ENCODE measurements at regions not wholly inside any gene's neighbourhood (a gene's known extent, or its start where the extent isn't known, plus 50 kb on each side); places are given as distances from the start of the nearest gene placed in this dataset.

GRCh38 chr10:62554632-62555199 is 180.5 kb downstream of the ZNF365 start:
- TF ChIP-seq POLR2A (IDR thresholded peaks at IDR 0.05) (no peak), POLR2AphosphoS5 (IDR thresholded peaks at IDR 0.05) (no peak), CTCF (IDR thresholded peaks at IDR 0.05) (no peak)
- Histone ChIP-seq H3K36me3 (no peaks in the 10 kb centered on the region), H3K9me3 (no peaks in the 10 kb centered on the region), H3K27ac (no peak overlapping the region), H3K4me1 (peaks cover 0 to 4% of the 10 kb centered on the region in 2 donors), H3K4me3 (no peak overlapping the region), H3K27me3 (no peaks in the 10 kb centered on the region)
- intact Hi-C loops (cut with DNase I; ENCODE audit: low total_unique reads): no loop called here
- no peak for DNase-seq (ENCODE audit: low spot score in 2 of 2)

- peak overlapping the region; percentile 69 to 82 for H3K27ac ChIP-seq
- peaks cover 0 to 6% of the 10 kb centered on the region in 2 donors for H3K4me1 ChIP-seq
- no peak overlapping the region for H3K4me3 ChIP-seq
- intact Hi-C loops (cut with DNase I; ENCODE audit: low total_unique reads): no loop called here
- no peaks in the 10 kb centered on the region for H3K9me3 ChIP-seq
- TF ChIP-seq CTCF (IDR thresholded peaks at IDR 0.05): no peak
- TF ChIP-seq POLR2A (IDR thresholded peaks at IDR 0.05): no peak
- no peak for TF ChIP-seq POLR2AphosphoS5 (IDR thresholded peaks at IDR 0.05)
- H3K36me3 ChIP-seq: no peaks in the 10 kb centered on the region
- H3K27me3 ChIP-seq: no peaks in the 10 kb centered on the region
- DNase-seq (ENCODE audit: low spot score in 2 of 2): no peak
These were observed 185.5 kb downstream of the ZNF365 start for GRCh38 chr10:62559481-62560200.

GRCh38 chr10:62560201-62560819 is 186.1 kb downstream of the ZNF365 start:
- DNase-seq (ENCODE audit: low spot score in 2 of 2): peak in 1 of 2 donors; percentile 40
- peaks cover 0 to 6% of the 10 kb centered on the region in 2 donors for H3K4me1 ChIP-seq
- H3K4me3 ChIP-seq: no peak overlapping the region
- no peaks in the 10 kb centered on the region for H3K36me3 ChIP-seq
- H3K27ac ChIP-seq: peak overlapping the region; percentile 69 to 82
- no peaks in the 10 kb centered on the region for H3K9me3 ChIP-seq
- intact Hi-C loops (cut with DNase I; ENCODE audit: low total_unique reads): no loop called here
- TF ChIP-seq POLR2AphosphoS5 (IDR thresholded peaks at IDR 0.05) (peak in 1 of 3 donors; percentile 26), CTCF (IDR thresholded peaks at IDR 0.05) (no peak)
- H3K27me3 ChIP-seq: no peaks in the 10 kb centered on the region

GRCh38 chr10:62561151-62561550 is 187.0 kb downstream of the ZNF365 start:
- Histone ChIP-seq H3K36me3 (no peaks in the 10 kb centered on the region), H3K9me3 (no peaks in the 10 kb centered on the region), H3K4me3 (no peak overlapping the region), H3K27me3 (no peaks in the 10 kb centered on the region), H3K4me1 (peaks cover 0 to 6% of the 10 kb centered on the region in 2 donors), H3K27ac (no peak overlapping the region)
- TF ChIP-seq POLR2AphosphoS5 (IDR thresholded peaks at IDR 0.05) (no peak), POLR2A (IDR thresholded peaks at IDR 0.05) (no peak), CTCF (IDR thresholded peaks at IDR 0.05) (no peak)
- no peak for DNase-seq (ENCODE audit: low spot score in 2 of 2)
- intact Hi-C loops (cut with DNase I; ENCODE audit: low total_unique reads): no loop called here

GRCh38 chr10:62562101-62562500 is 187.9 kb downstream of the ZNF365 start:
- H3K36me3 ChIP-seq: no peaks in the 10 kb centered on the region
- TF ChIP-seq CTCF (IDR thresholded peaks at IDR 0.05) (no peak), POLR2AphosphoS5 (IDR thresholded peaks at IDR 0.05) (no peak), POLR2A (IDR thresholded peaks at IDR 0.05) (no peak)
- no peak for DNase-seq (ENCODE audit: low spot score in 2 of 2)

More at GRCh38 chr10:62562101-62562500, 187.9 kb downstream of the ZNF365 start:
- H3K4me3 ChIP-seq: no peak overlapping the region
- H3K4me1 ChIP-seq: peaks cover 0 to 6% of the 10 kb centered on the region in 2 donors
- intact Hi-C loops (cut with DNase I; ENCODE audit: low total_unique reads): no loop called here
- no peak overlapping the region for H3K27ac ChIP-seq
- no peaks in the 10 kb centered on the region for H3K9me3 ChIP-seq
- no peaks in the 10 kb centered on the region for H3K27me3 ChIP-seq

Data from breast epithelium (tissue), 4 donors.